Astrocyte of the cerebellum (primary cell): ENCODE measurements at regions not wholly inside any gene's neighbourhood (a gene's known extent, or its start where the extent isn't known, plus 50 kb on each side); places are given as distances from the start of the nearest gene placed in this dataset.

Experiments
- DNase-seq: peaks from one replicate; pipeline ENCODE4 v3.0.0-alpha.2; 2011; ENCODE audit warnings: low read depth
- H3K4me3 ChIP-seq: 2 replicates; pipeline ENCODE4 v1.5.1; 2011; ENCODE audit warnings: mild to moderate bottlenecking, low read depth, low read length, moderate library complexity
- CTCF ChIP-seq: IDR thresholded peaks from 2 replicates; pipeline ENCODE4 v1.5.1; 2012; ENCODE audit warnings: low read length, low read depth, moderate library complexity, mild to moderate bottlenecking; ENCODE audit errors: missing control alignments
- in situ Hi-C: cut with HindIII; loops from 2 replicates; pipeline ENCODE4 v1.10.0; 2017; ENCODE audit warnings: low sequenced_read_pairs

GRCh38 chr3:22292681-22293080, 541.7 kb upstream of the ZNF385D start:
- TF ChIP-seq CTCF: no peak
- H3K4me3 ChIP-seq: no peak overlapping the region
- no peak for DNase-seq
- in situ Hi-C loops: no loop called here

- in situ Hi-C loops: no loop called here
- no peak for TF ChIP-seq CTCF
- no peak overlapping the region for H3K4me3 ChIP-seq
- peak; percentile 16 for DNase-seq
Measured at GRCh38 chr3:22296601-22297000, 545.6 kb upstream of the ZNF385D start.

DNA sequence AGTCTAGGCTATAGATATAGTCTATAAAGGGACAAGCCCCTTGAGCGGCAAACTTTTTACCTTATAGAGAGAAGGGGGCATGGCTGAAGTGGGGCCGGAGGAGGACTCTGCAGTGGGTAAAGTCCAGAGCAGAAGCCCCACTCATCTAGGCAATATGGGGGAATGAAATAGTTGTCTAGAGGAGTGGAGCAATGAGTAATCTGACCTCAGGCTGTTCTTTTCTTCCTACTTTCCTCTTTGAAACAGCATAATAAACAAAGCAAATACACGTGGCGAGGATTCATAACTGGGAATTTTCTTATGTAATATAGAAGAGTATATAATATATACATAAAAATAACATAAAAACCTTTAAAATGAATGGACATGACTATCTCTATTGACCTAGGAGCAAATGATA, 546.4 kb upstream of the ZNF385D start:
- no peak for TF ChIP-seq CTCF
- DNase-seq: no peak
- no peak overlapping the region for H3K4me3 ChIP-seq
- in situ Hi-C loops: no loop called here

GRCh38 chr3:22306454-22306853, 555.4 kb upstream of the ZNF385D start:
- DNase-seq: no peak
- in situ Hi-C loops: no loop called here
- no peak for TF ChIP-seq CTCF
- no peak overlapping the region for H3K4me3 ChIP-seq

DNA sequence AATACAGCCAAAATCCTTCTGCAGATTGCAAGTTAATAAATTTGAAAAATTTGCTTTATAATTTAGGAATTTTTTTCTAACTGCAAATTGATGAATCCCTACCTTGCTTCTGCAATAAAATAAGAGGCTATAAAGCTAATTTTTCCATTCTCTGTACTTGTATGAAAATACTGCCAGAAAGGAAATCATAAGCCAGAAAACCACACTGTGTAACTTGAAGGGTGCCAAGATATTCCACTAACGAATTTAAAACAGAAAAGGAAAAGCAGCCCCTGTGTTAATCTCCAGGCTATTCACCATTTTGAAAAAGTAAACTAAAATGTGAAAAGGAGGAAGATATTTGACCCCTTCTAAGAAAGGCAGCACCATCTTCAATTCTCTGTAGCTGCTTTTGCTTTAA, 557.9 kb upstream of the ZNF385D start:
- no peak overlapping the region for H3K4me3 ChIP-seq
- DNase-seq: peak; percentile 18
- no peak for TF ChIP-seq CTCF
- in situ Hi-C loops: no loop called here

GRCh38 chr3:22315925-22316324, 564.9 kb upstream of the ZNF385D start:
- TF ChIP-seq CTCF: no peak
- in situ Hi-C loops: no loop called here
- no peak for DNase-seq
- no peak overlapping the region for H3K4me3 ChIP-seq

DNA sequence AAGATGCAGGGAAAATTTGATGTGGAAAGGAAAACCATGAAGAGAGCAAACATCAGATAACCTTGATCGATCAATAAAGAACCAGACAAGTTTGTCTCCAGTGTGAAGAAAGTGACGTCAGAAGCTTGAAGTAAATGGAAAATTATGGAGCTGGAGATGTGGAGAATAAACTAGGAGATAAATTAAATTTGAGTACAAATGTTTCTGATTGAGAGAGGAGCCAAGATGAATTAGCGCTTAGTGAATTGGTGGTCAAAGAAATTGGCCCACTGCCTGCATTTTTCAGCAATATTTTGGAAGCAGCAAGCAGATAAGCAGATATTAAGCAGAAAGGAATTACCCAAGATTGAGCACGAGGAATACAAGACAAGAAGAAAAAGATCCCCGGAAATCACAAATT, 567.3 kb upstream of the ZNF385D start:
- in situ Hi-C loops: no loop called here
- no peak for TF ChIP-seq CTCF
- H3K4me3 ChIP-seq: no peak overlapping the region
- DNase-seq: peak; percentile 8
